GM19324 (cell line): ENCODE measurements at regions not wholly inside any gene's neighbourhood (a gene's known extent, or its start where the extent isn't known, plus 50 kb on each side); places are given as distances from the start of the nearest gene placed in this dataset.

Source experiments
- ATAC-seq: cut with Tn5 transposase; IDR thresholded peaks from one replicate; pipeline ENCODE4 v1.9.1; 2021; ENCODE audit warnings: mild to moderate bottlenecking, moderate library complexity; ENCODE audit not compliant: unreplicated experiment, low FRiP score

- no peak for ATAC-seq
These were observed 500.6 kb upstream of the AGTR1 start for GRCh38 chr3:148197061-148197460.

- ATAC-seq = no peak
These were observed 495.3 kb upstream of the AGTR1 start for GRCh38 chr3:148202386-148202785.

- ATAC-seq = no peak
These were observed 494.2 kb upstream of the AGTR1 start for GRCh38 chr3:148203297-148204010.

- ATAC-seq = no peak
These were observed 493.6 kb upstream of the AGTR1 start for GRCh38 chr3:148204131-148204530.

GRCh38 chr3:148205977-148206376 is 491.7 kb upstream of the AGTR1 start:
- no peak for ATAC-seq

- no peak for ATAC-seq
These were observed 491.3 kb upstream of the AGTR1 start for GRCh38 chr3:148206446-148206845.

- no peak for ATAC-seq
These were observed 488.7 kb upstream of the AGTR1 start for GRCh38 chr3:148208975-148209374.

GRCh38 chr3:148211725-148212124 is 486.0 kb upstream of the AGTR1 start:
- ATAC-seq = peak; percentile 87

- ATAC-seq = no peak
These were observed 483.0 kb upstream of the AGTR1 start for GRCh38 chr3:148214705-148215104.

GRCh38 chr3:148217317-148217716 is 480.4 kb upstream of the AGTR1 start:
- no peak for ATAC-seq

- no peak for ATAC-seq
These were observed 479.5 kb upstream of the AGTR1 start for GRCh38 chr3:148218222-148218621.

GRCh38 chr3:148219999-148220398 is 477.7 kb upstream of the AGTR1 start:
- no peak for ATAC-seq

GRCh38 chr3:148221303-148221702 is 476.4 kb upstream of the AGTR1 start:
- ATAC-seq = peak; percentile 60

GRCh38 chr3:148223266-148223665 is 474.4 kb upstream of the AGTR1 start:
- no peak for ATAC-seq

- ATAC-seq = no peak
These were observed 471.5 kb upstream of the AGTR1 start for GRCh38 chr3:148226246-148226645.

GRCh38 chr3:148227534-148227933 is 470.2 kb upstream of the AGTR1 start:
- no peak for ATAC-seq

- ATAC-seq = peak; percentile 76
These were observed 468.6 kb upstream of the AGTR1 start for GRCh38 chr3:148229107-148229506.

- no peak for ATAC-seq
These were observed 467.2 kb upstream of the AGTR1 start for GRCh38 chr3:148230473-148230872.

GRCh38 chr3:148232389-148232788 is 465.3 kb upstream of the AGTR1 start:
- no peak for ATAC-seq

- ATAC-seq = no peak
These were observed 464.3 kb upstream of the AGTR1 start for GRCh38 chr3:148233403-148233802.

- ATAC-seq = no peak
These were observed 463.2 kb upstream of the AGTR1 start for GRCh38 chr3:148234536-148234935.

- no peak for ATAC-seq
These were observed 462.1 kb upstream of the AGTR1 start for GRCh38 chr3:148235566-148235965.

- no peak for ATAC-seq
These were observed 459.3 kb upstream of the AGTR1 start for GRCh38 chr3:148238421-148238821.
